PC-9 (cell line): ENCODE measurements at regions not wholly inside any gene's neighbourhood (a gene's known extent, or its start where the extent isn't known, plus 50 kb on each side); places are given as distances from the start of the nearest gene placed in this dataset.

Experiments used
- CTCF ChIP-seq: fragments of 200-600 bp; sonication (generic); conservative IDR thresholded peaks from 2 replicates; pipeline ENCODE4 v1.6.1; 2017; ENCODE audit warnings: mixed run types, antibody characterized with exemption, mild to moderate bottlenecking, moderate library complexity
- EZH2 ChIP-seq: fragments of 200-600 bp; sonication (generic); IDR thresholded peaks from 2 replicates; pipeline ENCODE4 v1.8.0; 2017; ENCODE audit warnings: antibody characterized with exemption, low read depth

- TF ChIP-seq CTCF: no peak
- TF ChIP-seq EZH2: no peak
Observed at GRCh38 chr10:120793088-120793487, 58.1 kb upstream of the WDR11 start.
